ENCODE measurements at regions not wholly inside any gene's neighbourhood (a gene's known extent, or its start where the extent isn't known, plus 50 kb on each side); places are given as distances from the start of the nearest gene placed in this dataset.

- H3K9me3 Mint-ChIP-seq: no peaks in the 10 kb centered on the region
- H3K4me1 Mint-ChIP-seq: peaks cover 34% of the 10 kb centered on the region
- H3K27ac ChIP-seq (ENCODE audit: low read depth): no peak overlapping the region
- no peaks in the 10 kb centered on the region for H3K36me3 Mint-ChIP-seq (ENCODE audit: low read depth)
- no peaks in the 10 kb centered on the region for H3K27me3 ChIP-seq (ENCODE audit: insufficient read depth)
- TF ChIP-seq ZNF462 (CRISPR knock-in tag; IDR thresholded peaks at IDR 0.05) (no peak), EZH2phosphoT487 (IDR thresholded peaks at IDR 0.05; ENCODE audit: unreplicated experiment) (no peak), CTCF (conservative IDR thresholded peaks at IDR 0.05; ENCODE audit: low read depth in 2 of 2) (no peak), POLR2AphosphoS5 (IDR thresholded peaks at IDR 0.05; ENCODE audit: low read depth) (no peak), STAT1 (IDR thresholded peaks at IDR 0.05; ENCODE audit: unreplicated experiment) (no peak), ZNF331 (CRISPR knock-in tag; IDR thresholded peaks at IDR 0.05; ENCODE audit: low read depth) (no peak), CREB1 (CRISPR knock-in tag; IDR thresholded peaks at IDR 0.05; ENCODE audit: low read depth) (no peak), REST (IDR thresholded peaks at IDR 0.05; ENCODE audit: unreplicated experiment) (no peak), NANOG (IDR thresholded peaks at IDR 0.05; ENCODE audit: borderline replicate concordance) (no peak), ZNF114 (CRISPR knock-in tag; IDR thresholded peaks at IDR 0.05) (no peak), JUNB (IDR thresholded peaks at IDR 0.05; ENCODE audit: unreplicated experiment) (no peak), EZH2 (IDR thresholded peaks at IDR 0.05; ENCODE audit: low read depth, unreplicated experiment) (no peak), ETS1 (IDR thresholded peaks at IDR 0.05) (no peak)
- no peaks in the 10 kb centered on the region for H3K9me2 ChIP-seq (ENCODE audit: insufficient read depth)
- no peak overlapping the region for H3K27ac Mint-ChIP-seq
- H2AFZ ChIP-seq: no peak overlapping the region
- no peak overlapping the region for H3K4me3 ChIP-seq
- H3K4me1 ChIP-seq (ENCODE audit: insufficient read depth): peaks cover 14% of the 10 kb centered on the region
- H4K20me1 ChIP-seq (replicated peaks; ENCODE audit: insufficient read depth): no peaks in the 10 kb centered on the region
- DNase-seq (ENCODE audit: low spot score) (no peak), ATAC-seq (no peak)
- peaks cover 5% of the 10 kb centered on the region for H3K27me3 Mint-ChIP-seq (ENCODE audit: insufficient read depth, low read depth, poor library complexity)
- no peaks in the 10 kb centered on the region for H3K36me3 ChIP-seq (ENCODE audit: insufficient read depth)
- H3K79me2 ChIP-seq (replicated peaks; ENCODE audit: insufficient read depth): no peaks in the 10 kb centered on the region
- H3K4me3 Mint-ChIP-seq: no peak overlapping the region
- no peak overlapping the region for H3K4me2 ChIP-seq
- H3F3A ChIP-seq (replicated peaks; ENCODE audit: low read depth): no peaks in the 10 kb centered on the region
Observed at GRCh38 chr14:39880965-39881364, 448.7 kb upstream of the FBXO33 start.

Measured in GM23338 (cell line).